ENCODE measurements at regions not wholly inside any gene's neighbourhood (a gene's known extent, or its start where the extent isn't known, plus 50 kb on each side); places are given as distances from the start of the nearest gene placed in this dataset.

DNA sequence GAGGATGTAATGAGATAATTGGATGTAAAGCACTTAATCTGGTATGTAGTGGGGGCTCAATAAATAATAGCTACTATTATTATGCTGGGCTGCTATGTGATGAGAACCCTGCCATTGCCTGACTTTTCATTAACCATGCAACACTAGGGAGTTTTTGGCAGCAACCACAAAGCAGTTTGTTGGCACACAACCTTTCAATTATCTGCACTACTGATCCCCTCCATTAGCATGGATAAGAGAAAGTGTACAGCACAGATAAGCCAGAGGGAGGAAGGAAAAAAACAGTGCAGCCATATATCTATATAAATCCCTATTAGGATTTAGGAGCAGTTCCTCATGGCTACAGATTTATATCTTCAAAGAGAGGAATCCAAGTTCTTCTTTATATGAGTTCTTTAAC lies 498.5 kb downstream of the NUF2 start:
- TF ChIP-seq CTCF (IDR thresholded peaks at IDR 0.05) = no peak
- TF ChIP-seq POLR2AphosphoS5 (IDR thresholded peaks at IDR 0.05; ENCODE audit: insufficient read depth in 1 of 2, low read depth in 1 of 2) = no peak
